ENCODE measurements at regions not wholly inside any gene's neighbourhood (a gene's known extent, or its start where the extent isn't known, plus 50 kb on each side); places are given as distances from the start of the nearest gene placed in this dataset.

GRCh38 chr3:170780955-170781354 lies 89.0 kb downstream of the RPL22L1 start:
- Histone ChIP-seq H3K27ac (ENCODE audit: low read depth, low read length, severe bottlenecking) (no peak overlapping the region), H3K4me3 (ENCODE audit: extremely low read depth, insufficient read depth, low read length, poor library complexity, severe bottlenecking) (no peak overlapping the region), H3K4me1 (ENCODE audit: control insufficient read depth, insufficient read depth, low read length, poor library complexity, severe bottlenecking) (no peaks in the 10 kb centered on the region), H3K9me3 (ENCODE audit: control insufficient read depth, low read length) (no peaks in the 10 kb centered on the region), H3K36me3 (ENCODE audit: control insufficient read depth, insufficient read depth, low read length) (no peaks in the 10 kb centered on the region)

DNA sequence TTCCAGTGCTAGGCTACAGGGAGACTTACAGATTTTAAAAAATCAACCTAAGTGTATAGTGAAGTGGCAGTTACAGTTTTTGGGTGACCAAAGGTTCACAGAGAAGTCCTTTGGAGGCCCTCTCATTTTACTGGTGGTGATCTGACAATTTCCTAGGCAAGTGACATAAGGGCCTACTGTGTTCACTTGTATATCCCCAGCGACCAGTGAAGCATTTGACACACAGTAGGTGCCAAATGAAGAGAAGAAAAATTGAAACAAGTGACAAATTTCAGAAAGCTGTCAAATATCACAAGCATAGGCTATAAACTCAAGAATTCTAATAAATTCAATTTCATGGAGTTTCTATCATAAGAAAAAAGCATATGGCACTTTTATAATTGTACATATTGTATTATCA lies 89.5 kb downstream of the RPL22L1 start:
- H3K4me1 ChIP-seq (ENCODE audit: control insufficient read depth, insufficient read depth, low read length, poor library complexity, severe bottlenecking), result no peaks in the 10 kb centered on the region
- H3K36me3 ChIP-seq (ENCODE audit: control insufficient read depth, insufficient read depth, low read length), result no peaks in the 10 kb centered on the region
- WGBS, 2 experiments (ENCODE audit: insufficient coverage in 2 of 2), result 71% methylated on average over 1 of the region's 1 CpG; no CpG with 5 or more reads in 1 of the 2 experiments
- no peak overlapping the region for H3K27ac ChIP-seq (ENCODE audit: low read depth, low read length, severe bottlenecking)
- no peak overlapping the region for H3K4me3 ChIP-seq (ENCODE audit: extremely low read depth, insufficient read depth, low read length, poor library complexity, severe bottlenecking)
- H3K9me3 ChIP-seq (ENCODE audit: control insufficient read depth, low read length), result no peaks in the 10 kb centered on the region

DNA sequence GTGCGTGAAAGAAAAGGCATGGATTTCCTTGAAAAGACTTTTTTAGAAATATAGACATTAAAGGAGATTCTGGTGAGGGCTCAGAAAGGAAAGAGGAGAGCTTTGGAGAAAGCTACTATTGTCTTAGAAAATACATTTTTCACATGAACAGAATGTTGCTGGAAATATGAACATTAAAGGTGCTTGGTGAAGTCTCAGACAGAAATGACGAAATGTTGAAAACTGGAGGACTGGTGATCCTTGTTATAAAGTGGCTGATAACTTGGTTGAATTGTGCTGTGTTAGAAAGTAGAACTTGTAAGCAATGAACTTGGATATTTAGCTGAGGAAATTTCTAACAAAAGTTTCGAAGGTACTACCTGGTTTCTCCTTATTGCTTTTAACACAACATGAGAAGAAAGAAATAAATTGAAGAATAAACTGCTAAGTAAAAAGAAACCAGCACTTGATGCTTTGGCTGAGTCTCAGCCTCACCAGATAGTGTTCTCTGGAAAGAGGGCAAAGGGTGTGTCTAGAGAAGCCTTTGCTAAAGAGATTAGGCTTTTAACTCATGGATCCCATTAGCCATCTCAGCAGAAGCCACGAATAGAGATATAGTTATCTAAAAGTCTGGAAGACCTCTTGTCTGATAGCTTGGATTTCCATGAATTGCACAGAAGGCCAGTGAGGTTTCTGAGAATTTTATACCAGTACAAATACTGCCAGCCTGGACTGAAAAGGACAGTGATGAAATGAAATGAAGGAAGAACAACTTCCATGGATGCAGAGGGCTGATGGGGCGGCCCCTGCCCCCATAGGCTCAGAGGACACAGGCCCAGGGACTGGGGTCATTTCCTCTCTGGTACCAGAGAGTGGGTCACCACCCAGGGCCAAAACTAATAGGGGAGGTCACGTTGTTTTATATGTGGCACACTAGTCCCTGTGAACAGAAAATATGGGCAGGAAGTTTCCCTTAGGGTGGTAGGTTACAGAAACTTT lies 91.5 kb downstream of the RPL22L1 start:
- WGBS, 2 experiments (ENCODE audit: insufficient coverage in 2 of 2), result 94 to 100% methylated on average over 2 to 3 of the region's 6 CpGs
- Histone ChIP-seq H3K36me3 (ENCODE audit: control insufficient read depth, insufficient read depth, low read length) (no peaks in the 10 kb centered on the region), H3K4me3 (ENCODE audit: extremely low read depth, insufficient read depth, low read length, poor library complexity, severe bottlenecking) (no peak overlapping the region), H3K4me1 (ENCODE audit: control insufficient read depth, insufficient read depth, low read length, poor library complexity, severe bottlenecking) (no peaks in the 10 kb centered on the region), H3K9me3 (ENCODE audit: control insufficient read depth, low read length) (no peaks in the 10 kb centered on the region), H3K27ac (ENCODE audit: low read depth, low read length, severe bottlenecking) (no peak overlapping the region)

GRCh38 chr3:170777564-170777926 lies 92.5 kb downstream of the RPL22L1 start:
- H3K4me3 ChIP-seq (ENCODE audit: extremely low read depth, insufficient read depth, low read length, poor library complexity, severe bottlenecking), result no peak overlapping the region

GRCh38 chr3:170776887-170777563 lies 93.0 kb downstream of the RPL22L1 start:
- Histone ChIP-seq H3K36me3 (ENCODE audit: control insufficient read depth, insufficient read depth, low read length) (no peaks in the 10 kb centered on the region), H3K9me3 (ENCODE audit: control insufficient read depth, low read length) (no peaks in the 10 kb centered on the region), H3K27ac (ENCODE audit: low read depth, low read length, severe bottlenecking) (no peak overlapping the region), H3K4me3 (ENCODE audit: extremely low read depth, insufficient read depth, low read length, poor library complexity, severe bottlenecking) (no peak overlapping the region), H3K4me1 (ENCODE audit: control insufficient read depth, insufficient read depth, low read length, poor library complexity, severe bottlenecking) (no peaks in the 10 kb centered on the region)
- WGBS, 2 experiments (ENCODE audit: insufficient coverage in 2 of 2), result 71 to 79% methylated on average over 4 of the region's 5 CpGs

More at GRCh38 chr3:170777564-170777926, 92.5 kb downstream of the RPL22L1 start:
- no peaks in the 10 kb centered on the region for H3K9me3 ChIP-seq (ENCODE audit: control insufficient read depth, low read length)
- H3K27ac ChIP-seq (ENCODE audit: low read depth, low read length, severe bottlenecking), result no peak overlapping the region
- H3K36me3 ChIP-seq (ENCODE audit: control insufficient read depth, insufficient read depth, low read length), result no peaks in the 10 kb centered on the region
- no peaks in the 10 kb centered on the region for H3K4me1 ChIP-seq (ENCODE audit: control insufficient read depth, insufficient read depth, low read length, poor library complexity, severe bottlenecking)

DNA sequence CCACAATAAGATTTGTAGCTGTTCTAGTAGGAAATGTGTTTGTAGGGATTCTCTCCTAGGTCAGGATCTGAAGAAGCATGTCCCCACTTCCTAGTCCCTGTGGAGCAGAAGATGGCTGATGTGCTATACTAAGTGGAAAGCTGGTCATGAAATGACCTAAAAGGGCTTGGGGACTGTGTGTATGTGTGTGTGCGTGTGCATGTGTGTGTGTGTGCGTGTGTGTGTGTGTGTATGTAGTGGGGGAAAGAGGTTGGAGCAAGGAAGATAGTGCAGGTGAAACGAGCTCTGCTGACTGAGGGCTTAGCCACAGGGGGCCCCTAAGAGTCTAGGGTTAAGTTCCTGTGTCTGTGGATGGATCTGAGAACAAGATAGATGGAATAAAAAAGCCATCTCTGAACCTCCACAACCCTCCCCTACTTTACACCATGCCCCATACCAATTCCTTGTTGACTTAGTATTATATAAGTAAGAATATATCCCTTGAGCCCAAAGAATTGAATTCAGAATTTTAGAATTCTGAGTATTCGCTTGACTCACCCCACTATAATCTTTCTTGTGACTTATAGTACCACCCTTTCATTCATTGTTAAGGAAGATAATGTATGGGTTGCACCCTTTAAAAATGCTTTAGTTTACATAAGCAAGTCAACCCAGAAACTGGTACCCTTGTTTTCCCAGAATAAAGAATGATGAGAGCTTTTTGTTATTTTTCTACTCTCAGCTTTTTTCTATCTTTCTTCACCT lies 96.1 kb downstream of the RPL22L1 start:
- Histone ChIP-seq H3K9me3 (ENCODE audit: control insufficient read depth, low read length) (no peaks in the 10 kb centered on the region), H3K4me3 (ENCODE audit: extremely low read depth, insufficient read depth, low read length, poor library complexity, severe bottlenecking) (no peak overlapping the region), H3K27ac (ENCODE audit: low read depth, low read length, severe bottlenecking) (no peak overlapping the region), H3K36me3 (ENCODE audit: control insufficient read depth, insufficient read depth, low read length) (no peaks in the 10 kb centered on the region), H3K4me1 (ENCODE audit: control insufficient read depth, insufficient read depth, low read length, poor library complexity, severe bottlenecking) (peaks cover under 1% of the 10 kb centered on the region)
- 76 to 79% methylated on average over 2 to 3 of the region's 4 CpGs for WGBS, 2 experiments (ENCODE audit: insufficient coverage in 2 of 2)

- no peaks in the 10 kb centered on the region for H3K36me3 ChIP-seq (ENCODE audit: control insufficient read depth, insufficient read depth, low read length)
- H3K4me1 ChIP-seq (ENCODE audit: control insufficient read depth, insufficient read depth, low read length, poor library complexity, severe bottlenecking), result peaks cover 11% of the 10 kb centered on the region
- no CpG with 5 or more reads among the region's 1 CpG for WGBS, 2 experiments (ENCODE audit: insufficient coverage in 2 of 2)
- H3K9me3 ChIP-seq (ENCODE audit: control insufficient read depth, low read length), result no peaks in the 10 kb centered on the region
- no peak overlapping the region for H3K27ac ChIP-seq (ENCODE audit: low read depth, low read length, severe bottlenecking)
- no peak overlapping the region for H3K4me3 ChIP-seq (ENCODE audit: extremely low read depth, insufficient read depth, low read length, poor library complexity, severe bottlenecking)
Measured at GRCh38 chr3:170772175-170772574, 97.8 kb downstream of the RPL22L1 start.

GRCh38 chr3:170768334-170768801 lies 101.6 kb downstream of the RPL22L1 start:
- no peaks in the 10 kb centered on the region for H3K9me3 ChIP-seq (ENCODE audit: control insufficient read depth, low read length)
- 83 to 100% methylated on average over 1 of the region's 2 CpGs for WGBS, 2 experiments (ENCODE audit: insufficient coverage in 2 of 2)
- H3K36me3 ChIP-seq (ENCODE audit: control insufficient read depth, insufficient read depth, low read length), result no peaks in the 10 kb centered on the region
- H3K4me3 ChIP-seq (ENCODE audit: extremely low read depth, insufficient read depth, low read length, poor library complexity, severe bottlenecking), result no peak overlapping the region
- peak overlapping the region; percentile 43 for H3K27ac ChIP-seq (ENCODE audit: low read depth, low read length, severe bottlenecking)
- H3K4me1 ChIP-seq (ENCODE audit: control insufficient read depth, insufficient read depth, low read length, poor library complexity, severe bottlenecking), result peaks cover 22% of the 10 kb centered on the region

DNA sequence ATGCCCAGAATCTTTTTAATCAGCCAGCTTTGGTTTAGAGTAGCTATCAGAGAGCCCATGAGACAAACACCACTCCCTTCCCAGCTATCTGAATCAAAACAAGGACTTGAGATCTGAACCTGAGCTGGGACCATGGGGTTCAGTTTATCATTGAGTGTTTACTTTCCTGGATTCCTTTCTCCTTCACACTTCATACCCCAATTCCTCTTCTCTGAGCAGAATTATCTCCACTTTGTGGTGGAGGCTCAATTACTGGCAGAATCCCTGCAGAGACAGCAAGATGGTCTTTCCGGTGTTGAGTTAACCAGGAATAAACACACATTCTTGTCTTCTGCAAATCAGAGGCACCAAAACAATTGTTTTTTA lies 102.4 kb downstream of the RPL22L1 start:
- no peak overlapping the region for H3K27ac ChIP-seq (ENCODE audit: low read depth, low read length, severe bottlenecking)
- H3K36me3 ChIP-seq (ENCODE audit: control insufficient read depth, insufficient read depth, low read length), result no peaks in the 10 kb centered on the region
- no peak overlapping the region for H3K4me3 ChIP-seq (ENCODE audit: extremely low read depth, insufficient read depth, low read length, poor library complexity, severe bottlenecking)
- WGBS, 2 experiments (ENCODE audit: insufficient coverage in 2 of 2), result no CpG with 5 or more reads among the region's 1 CpG
- H3K9me3 ChIP-seq (ENCODE audit: control insufficient read depth, low read length), result no peaks in the 10 kb centered on the region
- peaks cover 22% of the 10 kb centered on the region for H3K4me1 ChIP-seq (ENCODE audit: control insufficient read depth, insufficient read depth, low read length, poor library complexity, severe bottlenecking)

GRCh38 chr3:170766823-170767575 lies 103.0 kb downstream of the RPL22L1 start:
- H3K27ac ChIP-seq (ENCODE audit: low read depth, low read length, severe bottlenecking), result no peak overlapping the region
- no peaks in the 10 kb centered on the region for H3K9me3 ChIP-seq (ENCODE audit: control insufficient read depth, low read length)
- H3K4me3 ChIP-seq (ENCODE audit: extremely low read depth, insufficient read depth, low read length, poor library complexity, severe bottlenecking), result no peak overlapping the region
- WGBS, 2 experiments (ENCODE audit: insufficient coverage in 2 of 2), result 89 to 92% methylated on average over 4 of the region's 4 CpGs
- H3K36me3 ChIP-seq (ENCODE audit: control insufficient read depth, insufficient read depth, low read length), result no peaks in the 10 kb centered on the region
- peaks cover 22% of the 10 kb centered on the region for H3K4me1 ChIP-seq (ENCODE audit: control insufficient read depth, insufficient read depth, low read length, poor library complexity, severe bottlenecking)
